ENCODE measurements at regions not wholly inside any gene's neighbourhood (a gene's known extent, or its start where the extent isn't known, plus 50 kb on each side); places are given as distances from the start of the nearest gene placed in this dataset.

- Histone ChIP-seq H3K9me3 (ENCODE audit: insufficient read depth, low read depth, low read length) (no peaks in the 10 kb centered on the region), H3F3A (ENCODE audit: low read depth) (no peaks in the 10 kb centered on the region), H2AFZ (ENCODE audit: low read length) (no peak overlapping the region), H3K4me3 (ENCODE audit: low read length, poor library complexity, severe bottlenecking) (no peak overlapping the region), H3K79me2 (ENCODE audit: insufficient read depth, low read length) (no peaks in the 10 kb centered on the region), H4K20me1 (ENCODE audit: insufficient read depth, low read length, poor library complexity, severe bottlenecking) (no peaks in the 10 kb centered on the region), H3K9me2 (replicated peaks; ENCODE audit: low read depth, low read length) (no peaks in the 10 kb centered on the region), H3K4me1 (ENCODE audit: insufficient read depth, low read length, poor library complexity, severe bottlenecking) (no peaks in the 10 kb centered on the region), H3K27me3 (ENCODE audit: insufficient read depth, low read length, poor library complexity, severe bottlenecking) (no peaks in the 10 kb centered on the region), H3K36me3 (ENCODE audit: insufficient read depth, low read length) (no peaks in the 10 kb centered on the region), H3K9ac (ENCODE audit: low read depth, low read length, poor library complexity, severe bottlenecking) (no peak overlapping the region), H3K4me2 (ENCODE audit: low read depth, low read length, poor library complexity, severe bottlenecking) (no peak overlapping the region)
- TF ChIP-seq, protein P1, sequence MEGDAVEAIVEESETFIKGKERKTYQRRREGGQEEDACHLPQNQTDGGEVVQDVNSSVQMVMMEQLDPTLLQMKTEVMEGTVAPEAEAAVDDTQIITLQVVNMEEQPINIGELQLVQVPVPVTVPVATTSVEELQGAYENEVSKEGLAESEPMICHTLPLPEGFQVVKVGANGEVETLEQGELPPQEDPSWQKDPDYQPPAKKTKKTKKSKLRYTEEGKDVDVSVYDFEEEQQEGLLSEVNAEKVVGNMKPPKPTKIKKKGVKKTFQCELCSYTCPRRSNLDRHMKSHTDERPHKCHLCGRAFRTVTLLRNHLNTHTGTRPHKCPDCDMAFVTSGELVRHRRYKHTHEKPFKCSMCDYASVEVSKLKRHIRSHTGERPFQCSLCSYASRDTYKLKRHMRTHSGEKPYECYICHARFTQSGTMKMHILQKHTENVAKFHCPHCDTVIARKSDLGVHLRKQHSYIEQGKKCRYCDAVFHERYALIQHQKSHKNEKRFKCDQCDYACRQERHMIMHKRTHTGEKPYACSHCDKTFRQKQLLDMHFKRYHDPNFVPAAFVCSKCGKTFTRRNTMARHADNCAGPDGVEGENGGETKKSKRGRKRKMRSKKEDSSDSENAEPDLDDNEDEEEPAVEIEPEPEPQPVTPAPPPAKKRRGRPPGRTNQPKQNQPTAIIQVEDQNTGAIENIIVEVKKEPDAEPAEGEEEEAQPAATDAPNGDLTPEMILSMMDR (conservative IDR thresholded peaks at IDR 0.05; ENCODE audit: low read length): no peak
- TF ChIP-seq EZH2phosphoT487 (IDR thresholded peaks at IDR 0.05; ENCODE audit: borderline replicate concordance): no peak
These were observed 240.3 kb downstream of the HHIPL2 start for GRCh38 chr1:222307621-222308020.

DNA sequence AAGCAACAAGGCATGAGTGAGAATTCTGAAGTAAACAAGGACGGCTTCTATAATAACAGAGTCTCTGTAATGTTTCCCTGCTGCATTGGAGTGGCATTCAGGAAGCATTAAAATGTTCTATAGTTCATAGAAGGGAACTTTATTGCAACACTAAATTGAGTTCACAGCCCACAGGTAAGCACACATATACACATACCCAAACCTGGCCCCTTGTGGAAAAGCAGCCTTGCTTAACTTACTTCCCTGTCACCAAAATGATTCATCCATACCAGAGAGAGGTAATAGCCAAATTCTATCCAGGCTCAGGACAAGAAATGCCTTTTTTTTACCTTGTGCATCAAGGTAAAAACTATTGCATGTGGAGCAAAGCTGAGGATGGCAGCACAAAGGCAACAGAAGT, 241.4 kb downstream of the HHIPL2 start:
- Histone ChIP-seq H3K79me2 (ENCODE audit: insufficient read depth, low read length) (no peaks in the 10 kb centered on the region), H3K9ac (ENCODE audit: low read depth, low read length, poor library complexity, severe bottlenecking) (no peak overlapping the region)
- TF ChIP-seq, protein P1 (conservative IDR thresholded peaks at IDR 0.05; ENCODE audit: low read length): no peak
- no peak for TF ChIP-seq EZH2phosphoT487 (IDR thresholded peaks at IDR 0.05; ENCODE audit: borderline replicate concordance)

GRCh38 chr1:222306011-222306410, 241.9 kb downstream of the HHIPL2 start:
- Histone ChIP-seq H3K4me3 (ENCODE audit: low read length, poor library complexity, severe bottlenecking) (no peak overlapping the region), H3K4me1 (ENCODE audit: insufficient read depth, low read length, poor library complexity, severe bottlenecking) (no peaks in the 10 kb centered on the region), H3K27me3 (ENCODE audit: insufficient read depth, low read length, poor library complexity, severe bottlenecking) (no peaks in the 10 kb centered on the region), H3K79me2 (ENCODE audit: insufficient read depth, low read length) (no peaks in the 10 kb centered on the region), H3F3A (ENCODE audit: low read depth) (no peaks in the 10 kb centered on the region), H3K9ac (ENCODE audit: low read depth, low read length, poor library complexity, severe bottlenecking) (no peak overlapping the region), H4K20me1 (ENCODE audit: insufficient read depth, low read length, poor library complexity, severe bottlenecking) (no peaks in the 10 kb centered on the region), H3K9me3 (ENCODE audit: insufficient read depth, low read depth, low read length) (no peaks in the 10 kb centered on the region), H3K4me2 (ENCODE audit: low read depth, low read length, poor library complexity, severe bottlenecking) (no peak overlapping the region), H2AFZ (ENCODE audit: low read length) (no peak overlapping the region), H3K36me3 (ENCODE audit: insufficient read depth, low read length) (no peaks in the 10 kb centered on the region), H3K9me2 (replicated peaks; ENCODE audit: low read depth, low read length) (no peaks in the 10 kb centered on the region)
- no peak for TF ChIP-seq EZH2phosphoT487 (IDR thresholded peaks at IDR 0.05; ENCODE audit: borderline replicate concordance)
- TF ChIP-seq, protein P1 (conservative IDR thresholded peaks at IDR 0.05; ENCODE audit: low read length): no peak

More for the DNA sequence above, 241.4 kb downstream of the HHIPL2 start:
- H3F3A ChIP-seq (ENCODE audit: low read depth): no peaks in the 10 kb centered on the region
- H3K9me2 ChIP-seq (replicated peaks; ENCODE audit: low read depth, low read length): no peaks in the 10 kb centered on the region
- H2AFZ ChIP-seq (ENCODE audit: low read length): no peak overlapping the region
- H3K4me3 ChIP-seq (ENCODE audit: low read length, poor library complexity, severe bottlenecking): no peak overlapping the region
- H3K36me3 ChIP-seq (ENCODE audit: insufficient read depth, low read length): no peaks in the 10 kb centered on the region
- H3K4me2 ChIP-seq (ENCODE audit: low read depth, low read length, poor library complexity, severe bottlenecking): no peak overlapping the region
- no peaks in the 10 kb centered on the region for H3K4me1 ChIP-seq (ENCODE audit: insufficient read depth, low read length, poor library complexity, severe bottlenecking)
- no peaks in the 10 kb centered on the region for H4K20me1 ChIP-seq (ENCODE audit: insufficient read depth, low read length, poor library complexity, severe bottlenecking)
- H3K9me3 ChIP-seq (ENCODE audit: insufficient read depth, low read depth, low read length): no peaks in the 10 kb centered on the region
- H3K27me3 ChIP-seq (ENCODE audit: insufficient read depth, low read length, poor library complexity, severe bottlenecking): no peaks in the 10 kb centered on the region
